ENCODE measurements at regions not wholly inside any gene's neighbourhood (a gene's known extent, or its start where the extent isn't known, plus 50 kb on each side); places are given as distances from the start of the nearest gene placed in this dataset.

DNA sequence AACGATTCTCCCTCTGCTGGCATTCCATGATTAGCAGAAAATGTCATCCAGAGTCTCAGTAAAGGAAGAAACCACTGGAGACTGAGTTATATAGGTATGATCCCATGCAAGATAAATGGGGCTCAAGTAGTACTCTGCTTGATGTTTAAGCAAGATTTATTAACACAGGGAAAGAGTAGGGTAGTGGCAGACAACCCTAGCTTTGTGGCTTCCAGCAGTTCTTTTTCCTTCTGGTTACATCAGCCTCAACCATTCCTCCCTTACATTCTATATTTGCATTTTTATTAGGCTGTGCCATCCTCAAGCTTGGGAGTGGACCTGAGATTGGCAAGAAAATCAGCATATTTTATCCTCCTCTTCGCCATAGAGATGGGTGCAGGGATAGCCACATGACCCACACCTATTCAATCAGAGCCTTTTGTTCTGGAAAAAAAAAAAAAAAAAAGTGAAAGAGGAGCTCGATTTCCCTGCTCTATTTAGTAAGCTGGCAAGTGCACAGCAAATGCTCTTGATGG is 402.1 kb downstream of the ZNF536 start:
- no peak for DNase-seq

DNA sequence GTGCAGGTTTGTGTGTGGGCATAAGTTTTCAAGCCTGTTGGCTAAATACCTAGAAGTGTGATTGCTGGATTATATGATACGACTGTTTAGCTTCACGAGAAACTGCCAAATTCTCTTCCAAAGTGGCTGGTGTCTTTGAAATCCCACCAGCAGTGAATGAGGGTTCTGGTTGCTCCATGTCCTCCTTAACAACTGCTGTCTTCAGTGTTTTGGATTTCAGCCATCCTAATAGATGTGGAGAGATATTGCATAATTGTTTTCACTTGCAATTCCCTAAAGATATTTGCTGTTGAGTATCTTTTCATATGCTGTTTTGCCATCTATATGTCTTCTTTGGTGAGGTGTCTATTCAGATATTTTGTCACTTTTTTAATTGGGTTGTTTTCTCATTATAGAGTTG is 390.5 kb downstream of the ZNF536 start:
- no peak for DNase-seq

DNA sequence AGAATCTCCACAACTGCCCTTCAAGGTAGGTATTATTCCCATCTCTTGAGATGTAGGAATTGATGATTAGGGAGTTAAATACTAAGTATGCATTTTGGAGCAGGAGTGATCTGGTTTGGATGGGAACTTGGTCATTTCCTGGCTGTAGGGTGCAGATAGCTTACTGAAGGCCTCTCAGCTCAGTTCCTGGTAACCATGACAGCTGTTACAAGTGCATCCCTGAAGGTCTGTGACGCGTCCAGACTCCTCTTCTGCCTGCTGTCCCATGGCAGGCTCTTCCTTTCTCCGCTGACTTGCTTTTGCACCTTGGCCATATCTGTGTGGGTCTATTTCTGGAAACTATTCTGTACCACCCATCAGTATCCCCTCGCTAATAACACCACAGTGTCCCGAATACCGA is 387.8 kb downstream of the ZNF536 start:
- no peak for DNase-seq

DNA sequence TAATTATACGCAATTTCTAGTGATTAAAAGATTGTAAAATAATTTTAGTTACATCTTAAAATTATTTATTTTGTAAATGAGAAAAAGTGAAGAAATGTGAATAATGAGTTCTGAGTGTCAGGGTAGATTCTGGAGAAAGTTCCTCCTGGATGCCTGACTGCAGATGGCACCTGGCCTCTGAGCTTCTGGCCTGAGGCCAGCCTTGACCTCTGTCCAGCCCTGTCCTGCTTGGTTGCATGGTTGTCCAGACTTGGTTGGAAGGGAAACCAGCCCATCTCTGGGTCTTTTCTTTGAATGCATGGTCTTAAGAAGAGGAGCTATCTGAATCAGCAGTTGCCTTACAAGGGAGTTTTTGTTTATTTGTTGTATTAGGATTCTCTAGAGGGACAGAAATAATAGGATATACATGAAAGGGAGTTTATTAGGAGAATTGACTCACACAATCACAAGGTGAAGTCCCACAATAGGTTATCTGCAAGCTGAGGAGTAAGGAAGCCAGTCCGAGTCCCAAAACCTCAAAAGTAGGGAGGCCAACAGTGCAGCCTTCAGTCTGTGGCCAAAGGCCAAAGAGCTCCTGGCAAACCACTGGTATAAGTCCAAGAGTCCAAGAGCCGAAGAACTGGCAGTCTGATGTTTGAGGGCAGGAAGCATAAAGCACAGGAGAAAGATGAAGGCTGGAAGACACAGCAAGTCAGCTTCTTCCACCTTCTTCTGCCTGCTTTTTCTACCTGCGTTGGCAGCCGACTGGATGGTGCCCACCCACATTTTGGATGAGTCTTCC is 385.8 kb downstream of the ZNF536 start:
- DNase-seq: no peak

DNA sequence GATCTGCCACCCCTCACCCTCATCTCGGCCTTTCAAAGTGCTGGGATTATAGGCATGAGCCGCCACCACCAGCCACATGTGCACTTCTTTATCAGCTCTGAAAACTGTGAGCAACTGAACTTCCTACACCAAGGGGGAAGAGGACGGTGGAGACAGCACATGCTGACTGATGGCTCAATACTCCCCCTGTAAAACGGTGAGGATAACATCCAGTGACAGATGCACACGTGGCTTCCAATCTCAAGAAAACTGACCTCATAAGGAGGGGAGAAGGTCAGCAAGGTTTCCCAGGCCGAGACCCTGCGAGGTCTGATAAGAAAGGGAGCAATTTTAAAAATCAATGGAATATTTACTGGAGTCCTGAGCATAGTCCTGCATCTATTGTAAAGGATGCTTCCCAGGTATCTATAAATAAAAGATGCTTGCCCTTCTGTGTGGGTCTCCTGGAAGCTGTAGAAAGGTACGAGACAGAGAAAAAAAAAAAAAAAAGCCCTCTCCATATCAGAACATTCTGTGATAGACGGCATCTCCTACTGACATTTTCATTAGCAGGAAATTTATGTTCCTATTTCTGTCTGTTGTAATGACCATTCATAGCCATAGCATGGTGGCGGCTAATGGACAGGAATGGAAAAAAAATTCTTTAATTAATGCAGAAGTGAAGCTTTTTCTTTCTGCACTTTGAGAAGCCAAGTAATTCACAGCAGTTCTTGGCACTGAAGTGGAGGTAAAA is 385.1 kb downstream of the ZNF536 start:
- no peak for DNase-seq

DNA sequence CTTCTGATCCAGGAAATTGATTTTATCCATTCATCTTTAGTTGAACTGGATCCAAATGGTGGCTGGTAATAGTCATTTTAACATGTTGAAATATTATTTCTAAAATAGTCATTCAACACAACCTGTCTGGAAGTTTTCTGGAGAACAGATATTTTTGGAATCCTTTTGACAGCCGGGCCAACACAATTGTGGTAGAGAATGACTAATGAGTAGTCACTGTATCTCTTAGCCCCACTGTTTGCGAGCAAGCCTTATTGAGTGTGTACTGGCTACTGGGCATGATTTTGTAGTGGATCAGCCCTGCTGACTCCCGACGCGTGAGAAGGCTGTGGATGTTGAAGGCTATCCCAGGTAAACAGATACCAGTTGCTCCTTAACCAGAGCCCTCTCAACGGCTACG is 383.4 kb downstream of the ZNF536 start:
- DNase-seq: no peak

DNA sequence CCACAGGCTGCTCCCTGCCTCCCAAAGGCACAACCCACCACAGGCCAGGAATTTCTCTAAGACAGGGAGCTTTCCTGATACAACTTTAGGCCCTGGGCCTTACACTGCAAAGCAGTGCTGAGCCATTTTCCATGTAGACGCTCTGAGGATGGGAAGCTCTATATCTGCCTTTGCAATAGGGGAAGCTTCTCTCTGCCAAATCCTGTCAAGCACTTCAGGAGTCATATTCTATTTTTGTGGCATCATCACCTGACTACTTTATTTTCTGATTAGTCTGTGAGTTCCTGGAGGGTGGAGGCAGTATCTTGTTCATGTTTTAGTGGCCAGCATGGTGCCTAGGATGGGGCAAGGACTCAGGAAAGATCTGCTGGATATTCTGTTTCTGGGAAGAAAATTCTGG is 382.0 kb downstream of the ZNF536 start:
- no peak for DNase-seq

DNA sequence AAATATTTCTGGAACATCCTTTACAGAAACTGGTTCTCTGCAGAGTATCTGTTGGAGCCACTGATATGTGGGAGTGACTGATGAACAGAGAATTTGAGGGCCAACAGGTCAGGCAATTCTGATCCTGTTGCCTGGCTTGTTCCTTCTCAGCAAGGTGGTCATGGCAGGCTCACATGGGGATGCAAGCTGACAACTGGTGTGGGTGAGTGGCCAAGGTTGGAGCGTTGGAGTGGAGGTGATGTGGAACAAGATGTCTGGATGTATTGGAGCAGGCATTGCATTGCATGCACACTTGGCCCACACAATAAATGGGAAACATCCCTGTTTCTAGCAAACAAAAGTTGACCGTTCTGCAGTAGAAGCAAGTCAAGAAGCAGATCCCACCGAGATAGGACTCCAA is 380.7 kb downstream of the ZNF536 start:
- no peak for DNase-seq

DNA sequence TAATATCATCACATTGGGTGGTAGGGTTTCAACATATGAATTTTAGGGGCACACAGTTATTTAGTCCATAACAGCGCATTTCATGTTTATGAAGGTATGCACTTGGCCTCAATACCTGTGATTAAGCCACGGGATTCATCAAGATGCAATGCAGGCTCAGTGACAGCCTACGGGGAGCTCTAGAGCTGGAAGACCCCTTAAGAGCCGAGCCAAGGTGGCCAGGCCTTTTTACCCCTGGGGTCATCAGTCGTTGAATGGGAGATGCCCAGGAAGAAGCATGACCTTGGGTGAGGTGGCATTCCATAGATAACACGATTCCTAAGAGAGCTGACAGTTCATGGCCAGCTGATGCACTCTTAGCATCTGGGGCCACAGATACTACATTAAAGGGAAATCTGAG is 380.0 kb downstream of the ZNF536 start:
- no peak for DNase-seq

DNA sequence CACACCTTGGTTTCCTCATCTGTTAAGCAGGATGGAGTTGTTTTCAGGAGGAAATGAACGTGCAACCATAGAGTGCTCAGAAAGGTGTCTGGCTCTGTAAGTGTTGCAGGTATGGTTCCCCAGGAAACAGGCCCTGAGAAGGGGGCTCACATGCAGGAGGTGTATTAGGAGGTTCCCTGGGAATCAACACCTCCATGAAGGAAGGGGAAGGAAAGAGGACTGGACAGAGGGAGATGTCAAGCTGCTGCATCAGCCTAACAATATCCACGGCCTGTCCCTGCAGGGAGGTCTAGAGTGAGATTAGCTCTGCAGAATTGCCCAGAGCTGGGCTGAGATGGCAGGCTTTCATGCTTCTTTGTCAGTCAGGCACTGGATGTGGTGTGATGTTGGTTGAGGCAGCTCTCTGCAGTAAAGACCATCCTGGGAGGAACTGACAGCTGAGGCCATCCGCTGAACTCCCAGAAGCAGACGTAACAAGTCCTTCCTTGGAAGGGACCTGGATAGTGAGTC is 373.3 kb downstream of the ZNF536 start:
- DNase-seq: no peak

DNA sequence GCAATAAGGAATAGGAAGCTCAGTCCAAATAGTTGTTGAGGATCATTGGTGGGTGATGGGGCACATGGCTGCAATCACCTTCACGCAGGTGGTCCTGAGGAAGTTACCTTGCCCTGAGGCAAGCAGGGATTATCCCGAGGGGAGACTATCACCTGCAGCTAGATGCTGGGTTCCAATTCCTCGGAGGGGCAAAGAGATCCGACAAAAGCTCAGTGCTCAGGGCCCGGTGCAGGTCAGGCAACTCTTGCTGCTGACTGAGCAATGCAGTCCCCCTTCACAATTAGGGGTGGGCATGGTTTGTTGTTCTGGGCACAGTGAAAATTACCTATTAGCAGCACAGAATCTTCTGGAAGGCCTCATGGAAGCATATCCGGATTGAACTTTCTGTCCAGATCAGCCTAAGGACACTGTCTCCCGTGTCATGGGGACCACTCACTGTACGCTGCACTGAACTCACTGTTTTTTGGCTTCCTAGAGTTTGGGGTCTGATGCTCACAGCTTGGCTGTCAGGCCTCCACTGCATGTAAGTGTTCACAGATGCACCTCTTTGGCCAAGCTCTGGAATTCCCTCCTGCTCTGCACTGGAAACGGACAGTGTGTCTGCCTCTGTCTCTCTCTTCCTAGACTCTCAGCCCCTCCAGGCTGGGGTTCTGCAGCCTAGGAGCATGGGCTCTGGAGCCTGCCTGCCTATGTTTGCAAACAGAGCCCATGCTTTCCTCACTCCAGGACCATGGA is 372.7 kb downstream of the ZNF536 start:
- DNase-seq: no peak

DNA sequence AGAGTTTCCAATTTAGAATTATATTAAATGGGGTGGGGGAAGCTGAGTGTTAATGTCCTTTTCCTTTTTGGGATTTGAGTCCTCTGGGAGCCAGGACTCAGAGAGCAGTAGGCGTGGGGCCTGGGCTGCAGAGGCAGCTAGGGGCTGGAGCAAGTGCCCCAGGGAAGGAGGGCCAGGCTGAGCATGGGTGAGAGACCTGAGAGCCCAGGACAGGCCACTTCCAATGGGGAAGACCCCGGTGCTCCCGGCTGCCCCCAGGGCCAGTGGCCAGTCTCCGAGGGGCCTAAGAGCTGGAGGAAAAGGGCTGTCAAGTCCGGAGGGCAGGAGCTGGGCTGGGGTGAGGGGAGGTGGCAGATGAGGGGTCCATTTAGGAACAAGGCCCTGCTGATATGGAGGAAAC is 371.5 kb downstream of the ZNF536 start:
- no peak for DNase-seq

DNA sequence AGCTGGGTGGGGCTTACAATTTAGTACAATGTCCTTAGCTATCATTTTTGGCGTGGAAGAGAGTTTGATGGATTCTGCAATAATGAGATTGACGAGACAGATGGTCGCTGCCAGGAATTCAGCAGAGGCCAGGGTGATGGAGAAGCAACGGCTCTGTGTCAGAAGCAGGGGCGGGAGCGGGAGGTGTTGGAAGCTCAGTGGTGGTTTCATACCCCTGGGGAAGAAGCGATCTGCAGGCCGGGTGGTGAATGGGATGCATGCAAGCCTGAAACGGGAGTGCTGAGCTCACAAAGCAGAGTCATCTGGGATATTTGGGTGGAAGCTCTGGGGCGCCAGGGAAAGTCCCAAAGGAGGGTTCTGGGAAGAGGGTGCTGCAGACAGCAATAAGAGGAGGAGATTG is 370.8 kb downstream of the ZNF536 start:
- no peak for DNase-seq

DNA sequence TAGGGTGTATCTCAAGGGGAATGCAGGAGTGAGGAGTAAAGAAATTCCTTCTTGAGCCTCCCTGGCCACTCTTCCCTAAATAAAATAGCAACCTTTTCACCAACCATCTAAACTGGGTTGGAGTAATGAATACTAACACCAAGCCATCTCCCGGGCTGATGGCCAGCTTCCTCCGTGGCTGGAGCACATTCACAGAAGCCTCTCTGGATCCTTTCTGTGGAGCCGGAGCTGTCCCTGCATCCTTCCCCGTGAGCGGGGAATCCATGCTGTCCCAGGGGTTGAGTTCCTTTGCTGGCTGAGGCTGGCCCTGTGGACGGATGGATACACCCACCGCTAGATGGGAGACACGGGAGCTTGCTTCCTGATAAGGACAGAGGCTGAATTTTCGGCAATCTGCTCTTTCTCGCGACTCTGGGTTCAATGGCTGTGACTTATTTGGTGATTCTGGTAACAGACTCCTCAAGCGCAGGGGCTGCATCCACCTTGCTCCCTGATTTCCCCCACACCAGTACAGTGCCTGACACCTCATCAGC is 370.3 kb downstream of the ZNF536 start:
- no peak for DNase-seq

DNA sequence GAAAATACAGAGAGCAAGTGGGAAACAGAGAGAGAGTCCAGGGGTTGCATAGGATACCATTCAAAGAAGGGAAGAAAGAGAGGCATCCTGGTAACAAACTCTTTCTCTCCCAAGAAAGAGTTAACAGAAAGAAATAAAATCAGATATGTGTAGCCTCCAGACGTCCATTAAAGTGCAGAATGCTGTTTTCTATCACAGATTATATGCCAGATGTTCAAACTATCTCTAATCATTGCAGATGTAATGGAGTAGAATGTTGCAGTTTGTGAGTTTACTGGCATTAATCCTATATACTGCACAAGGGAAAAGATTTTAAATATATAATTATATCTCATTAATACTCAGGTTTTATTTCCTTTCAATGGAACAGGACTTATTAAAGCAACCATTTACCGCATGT is 369.4 kb downstream of the ZNF536 start:
- DNase-seq: no peak

DNA sequence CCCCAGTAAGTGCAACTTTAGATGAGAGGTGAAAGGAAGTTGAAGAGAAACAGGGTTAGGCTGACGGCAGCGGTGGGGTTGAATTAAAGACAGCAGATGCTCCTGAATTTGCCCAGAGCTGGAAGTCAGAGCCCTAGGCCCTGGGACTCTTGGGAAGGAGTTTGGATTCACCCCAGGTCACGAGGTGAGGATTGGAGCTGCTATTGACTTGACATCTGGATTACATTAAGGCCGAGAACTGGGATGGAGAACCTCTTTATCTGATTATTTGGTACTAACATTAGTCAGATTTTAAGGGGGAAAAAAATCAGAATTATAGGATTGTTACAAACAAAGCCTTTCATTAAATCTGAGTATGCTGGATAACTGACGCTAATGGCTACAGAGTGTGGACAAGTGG is 367.2 kb downstream of the ZNF536 start:
- DNase-seq: no peak

DNA sequence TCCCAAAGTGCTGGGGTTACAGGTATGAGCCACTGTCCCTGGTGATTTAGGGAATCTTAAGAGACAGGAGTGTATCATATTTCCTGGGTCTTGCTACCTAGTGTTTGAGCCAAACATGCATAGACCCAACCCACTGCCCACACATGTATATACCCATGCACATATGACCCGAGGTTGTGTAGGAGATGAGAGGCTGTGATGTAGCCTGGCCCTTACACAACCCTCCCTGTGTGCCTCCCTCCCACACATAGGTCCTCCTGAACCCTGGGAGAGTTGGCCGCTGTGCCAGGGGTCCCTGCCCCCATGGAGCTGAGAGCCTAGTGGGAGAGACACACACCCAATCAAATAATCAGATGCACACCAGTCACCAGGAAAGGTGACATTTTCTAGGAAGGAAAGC is 365.9 kb downstream of the ZNF536 start:
- no peak for DNase-seq

DNA sequence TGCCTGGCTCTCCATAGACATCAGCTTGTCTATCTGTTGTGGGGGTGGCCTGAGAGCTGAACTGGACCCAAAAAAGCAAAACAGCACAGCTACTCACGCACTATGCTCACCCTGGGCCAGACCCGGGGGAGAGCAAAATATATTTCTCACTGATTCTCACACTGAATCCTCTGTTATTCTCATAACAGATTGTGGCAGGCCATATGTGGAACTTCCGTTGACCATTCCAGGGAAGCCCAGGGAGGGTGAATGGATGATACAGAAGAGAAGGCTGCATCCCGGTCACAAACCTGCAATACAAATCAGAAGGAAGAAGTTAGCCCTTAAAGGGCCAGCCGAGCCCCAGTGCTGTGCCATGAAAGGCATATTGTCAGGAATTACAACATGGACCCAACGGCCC is 362.5 kb downstream of the ZNF536 start:
- no peak for DNase-seq

DNA sequence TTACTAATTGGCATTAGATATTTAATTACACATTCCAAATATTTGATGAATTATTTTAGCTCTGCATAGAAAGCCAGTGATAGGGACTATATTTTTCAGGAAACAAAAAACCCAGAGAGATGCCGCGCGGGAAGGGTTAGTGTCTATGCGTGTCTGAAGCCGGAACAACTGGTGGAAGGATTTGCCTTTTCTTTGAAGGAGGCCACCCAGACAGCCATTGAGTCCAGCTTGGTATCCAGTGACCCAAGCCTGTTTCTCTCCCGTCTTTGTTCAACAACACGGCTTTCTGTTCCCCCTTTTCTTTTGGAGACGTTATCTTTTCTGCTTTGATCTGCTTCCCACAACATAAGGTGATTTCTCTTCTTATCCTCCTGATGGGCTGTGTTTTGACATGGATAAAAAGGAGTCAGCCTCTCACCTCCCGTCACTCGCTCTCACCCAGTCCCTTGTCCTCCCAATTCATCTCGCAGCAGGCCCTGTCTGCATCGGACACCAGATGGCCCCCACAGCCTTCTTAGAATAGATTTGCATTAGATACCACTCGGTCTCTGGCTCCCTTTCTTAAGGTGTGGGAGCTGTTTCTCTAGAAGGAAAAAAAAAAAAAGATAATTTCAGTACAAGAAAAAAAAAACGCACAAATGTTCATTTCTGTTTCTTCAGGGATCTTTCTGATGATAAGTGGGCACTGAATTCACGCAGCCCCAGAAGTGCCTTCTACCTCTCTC is 361.8 kb downstream of the ZNF536 start:
- no peak for DNase-seq

DNA sequence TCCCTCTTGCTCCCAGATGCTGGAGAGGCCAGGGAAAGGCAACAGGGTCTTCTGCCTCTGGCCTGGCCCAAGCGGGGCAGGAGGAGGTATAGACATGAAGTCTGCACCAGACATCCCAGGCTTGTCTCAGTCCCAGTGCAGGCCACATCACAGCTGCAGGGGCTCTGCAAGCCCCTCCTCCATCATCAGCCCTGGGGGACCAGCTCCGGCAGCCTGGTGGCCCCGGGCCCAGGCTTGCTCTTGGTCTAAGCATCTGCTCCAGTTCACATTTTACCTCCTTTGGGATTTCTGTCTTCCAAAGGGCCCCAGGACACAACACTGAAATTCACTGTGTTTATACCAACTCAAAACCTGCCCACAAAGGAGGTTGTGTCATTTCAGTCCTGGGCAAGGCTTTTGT is 359.4 kb downstream of the ZNF536 start:
- DNase-seq: no peak

DNA sequence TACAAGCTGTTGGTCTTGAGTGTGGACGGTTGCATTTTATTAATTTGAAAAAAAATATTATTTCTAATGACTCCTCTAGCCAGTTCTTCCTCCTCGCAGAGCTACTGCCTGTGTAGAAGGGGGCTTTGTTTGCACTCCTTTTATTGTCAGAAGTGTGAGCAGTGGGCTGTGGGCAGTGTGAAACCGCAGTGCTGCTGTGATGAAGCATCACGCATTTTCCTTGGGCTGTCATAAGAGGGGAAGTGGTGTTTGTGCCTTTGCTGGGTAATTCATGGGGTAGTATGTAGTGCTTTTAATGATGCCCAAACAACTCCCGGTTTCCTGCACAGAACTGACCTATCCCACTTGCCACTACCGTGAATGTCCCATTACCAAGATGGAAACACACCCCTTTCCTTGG is 357.3 kb downstream of the ZNF536 start:
- DNase-seq: no peak

DNA sequence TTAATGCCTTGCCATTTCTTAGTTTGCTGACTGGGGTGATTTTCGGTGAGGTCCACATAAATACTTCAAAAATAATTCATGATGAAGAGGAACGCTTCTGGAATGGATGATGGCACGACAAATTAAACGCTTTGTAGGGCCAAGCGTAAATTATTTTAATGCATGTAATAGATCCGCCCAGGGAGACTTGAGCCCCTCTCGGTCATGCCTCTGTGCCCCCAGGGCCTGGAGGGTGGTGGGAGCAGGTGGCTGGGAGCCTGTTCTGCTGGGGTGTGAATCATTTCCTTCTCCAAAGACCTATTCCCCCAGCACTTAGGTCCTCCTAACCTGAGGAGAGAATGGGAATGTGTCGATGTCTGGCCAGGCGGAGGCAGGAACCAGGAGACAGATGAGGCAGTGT is 350.6 kb downstream of the ZNF536 start:
- no peak for DNase-seq

DNA sequence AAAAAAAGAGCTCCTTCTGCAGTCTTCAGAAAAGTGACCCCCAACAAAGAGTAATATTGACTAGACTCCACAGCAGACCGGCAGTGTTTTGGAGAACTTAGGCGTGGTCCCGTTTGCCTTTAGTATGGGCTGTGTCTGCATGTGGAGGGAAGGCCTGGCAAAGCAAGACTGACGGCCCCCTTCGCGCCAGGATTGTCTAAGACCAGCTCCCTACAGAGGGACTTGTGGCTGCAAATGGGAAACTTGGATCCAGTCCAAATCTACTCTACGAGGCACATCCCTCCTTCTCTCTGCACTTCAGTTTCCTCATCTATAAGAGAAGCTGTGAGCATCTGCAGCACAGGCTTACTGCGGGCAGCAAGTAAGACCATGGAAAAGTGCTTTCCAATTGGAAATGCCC is 350.0 kb downstream of the ZNF536 start:
- DNase-seq: no peak

Data from CD4-positive, alpha-beta T cell treated with Interleukin-4 for 1 hour (primary cell).